SK-N-SH treated with all-trans-retinoic acid at 6 μM for 48 hours (cell line): ENCODE measurements at regions not wholly inside any gene's neighbourhood (a gene's known extent, or its start where the extent isn't known, plus 50 kb on each side); places are given as distances from the start of the nearest gene placed in this dataset.
"Not testable (repeated sequence)": the region's sequence is repeated elsewhere in the genome, so short reads cannot be mapped to it uniquely, and the experiment has no call there.

Experiments
- ATAC-seq: fragments of 200-7000 bp; cut with Tn5 transposase; 3 replicates; pipeline ENCODE4 v1.9.1; 2020; ENCODE audit warnings: mild to moderate bottlenecking, moderate library complexity
- ARNTL ChIP-seq: fragments of 450-650 bp; formaldehyde crosslinking; IDR thresholded peaks from 2 replicates; pipeline ENCODE4 v1.5.0; 2020; ENCODE audit warnings: low read depth, mild to moderate bottlenecking, moderate library complexity, borderline replicate concordance
- BACH2 ChIP-seq: fragments of 250-450 bp; sonication (Bioruptor Pico); IDR thresholded peaks from 2 replicates; pipeline ENCODE4 v1.9.0; 2021; ENCODE audit warnings: mild to moderate bottlenecking, borderline replicate concordance
- CSRNP3 ChIP-seq: fragments of 250-450 bp; sonication (Bioruptor Pico); IDR thresholded peaks from 2 replicates; pipeline ENCODE4 v1.5.1; 2021; ENCODE audit warnings: mild to moderate bottlenecking, moderate library complexity
- ESRRG ChIP-seq: fragments of 250-450 bp; sonication (Bioruptor Pico); IDR thresholded peaks from 2 replicates; pipeline ENCODE4 v1.6.1; 2021; ENCODE audit warnings: mild to moderate bottlenecking
- GLIS3 ChIP-seq: fragments of 250-450 bp; sonication (Bioruptor Pico); IDR thresholded peaks from 2 replicates; pipeline ENCODE4 v1.5.0; 2020; ENCODE audit warnings: mild to moderate bottlenecking, moderate library complexity
- ISL1 ChIP-seq: fragments of 250-450 bp; sonication (Bioruptor Pico); IDR thresholded peaks from 2 replicates; pipeline ENCODE4 v2.1.2; 2022; ENCODE audit warnings: mild to moderate bottlenecking, moderate library complexity
- OSR1 ChIP-seq: fragments of 250-450 bp; sonication (Bioruptor Pico); IDR thresholded peaks from 2 replicates; pipeline ENCODE4 v1.8.0; 2022; ENCODE audit warnings: moderate library complexity, mild to moderate bottlenecking, inconsistent platforms
- PATZ1 ChIP-seq: fragments of 250-450 bp; sonication (Bioruptor Pico); IDR thresholded peaks from 2 replicates; pipeline ENCODE4 v1.8.0; 2020; ENCODE audit warnings: mild to moderate bottlenecking, moderate library complexity, borderline replicate concordance
- POU6F1 ChIP-seq: fragments of 250-450 bp; sonication (Bioruptor Pico); IDR thresholded peaks from 2 replicates; pipeline ENCODE4 v1.8.0; 2021; ENCODE audit warnings: low read depth, mild to moderate bottlenecking, moderate library complexity, borderline replicate concordance
- PPARA ChIP-seq: fragments of 250-450 bp; sonication (Bioruptor Pico); IDR thresholded peaks from 2 replicates; pipeline ENCODE4 v1.5.0; 2020; ENCODE audit warnings: mild to moderate bottlenecking, borderline replicate concordance
- SNAI2 ChIP-seq: fragments of 250-450 bp; sonication (Bioruptor Pico); IDR thresholded peaks from 2 replicates; pipeline ENCODE4 v1.5.0; 2020; ENCODE audit warnings: mild to moderate bottlenecking, moderate library complexity
- TCF4 ChIP-seq: fragments of 250-450 bp; sonication (Bioruptor Pico); IDR thresholded peaks from 2 replicates; pipeline ENCODE4 v1.8.0; 2021; ENCODE audit warnings: mild to moderate bottlenecking, moderate library complexity, borderline replicate concordance
- TOX ChIP-seq: fragments of 250-450 bp; sonication (Bioruptor Pico); IDR thresholded peaks from 2 replicates; pipeline ENCODE4 v1.8.0; 2021; ENCODE audit warnings: mild to moderate bottlenecking, moderate library complexity, borderline replicate concordance
- TSHZ2 ChIP-seq: fragments of 250-450 bp; sonication (Bioruptor Pico); IDR thresholded peaks from 2 replicates; pipeline ENCODE4 v1.5.0; 2020; ENCODE audit warnings: mild to moderate bottlenecking, moderate library complexity
- ZC3H10 ChIP-seq: fragments of 250-450 bp; sonication (Bioruptor Pico); IDR thresholded peaks from 2 replicates; pipeline ENCODE4 v1.5.1; 2021; ENCODE audit warnings: mild to moderate bottlenecking, moderate library complexity
- ZFP3 ChIP-seq: fragments of 250-450 bp; sonication (Bioruptor Pico); IDR thresholded peaks from 2 replicates; pipeline ENCODE4 v1.5.0; 2020; ENCODE audit warnings: mild to moderate bottlenecking, moderate library complexity
- ZFP30 ChIP-seq: fragments of 450-650 bp; formaldehyde crosslinking; IDR thresholded peaks from 2 replicates; pipeline ENCODE4 v1.5.0; 2022; ENCODE audit warnings: mild to moderate bottlenecking, moderate library complexity
- ZNF565 ChIP-seq: fragments of 450-650 bp; formaldehyde crosslinking; conservative IDR thresholded peaks from 2 replicates; pipeline ENCODE4 v1.5.0; 2020; ENCODE audit warnings: low read depth, mild to moderate bottlenecking, moderate library complexity
- ZNF70 ChIP-seq: fragments of 450-650 bp; formaldehyde crosslinking; IDR thresholded peaks from 2 replicates; pipeline ENCODE4 v1.5.0; 2020; ENCODE audit warnings: mild to moderate bottlenecking, moderate library complexity
- ZNF8 ChIP-seq: fragments of 450-650 bp; formaldehyde crosslinking; IDR thresholded peaks from 2 replicates; pipeline ENCODE4 v1.5.0; 2020; ENCODE audit warnings: mild to moderate bottlenecking, moderate library complexity

- TF ChIP-seq CSRNP3 (no peak), ESRRG (no peak), TOX (CRISPR knock-in tag) (no peak), ZNF565 (CRISPR knock-in tag) (no peak), ZC3H10 (no peak), ZFP3 (CRISPR knock-in tag) (no peak), ZFP30 (no peak)
Observed at GRCh38 chr14:89551955-89552354, 134.9 kb upstream of the FOXN3 start (continued).

- no peak for TF ChIP-seq SNAI2 (CRISPR knock-in tag)
- no peak for TF ChIP-seq POU6F1 (CRISPR knock-in tag)
- no peak for TF ChIP-seq ZNF565 (CRISPR knock-in tag)
- no peak for TF ChIP-seq ARNTL (CRISPR knock-in tag)
- TF ChIP-seq TOX (CRISPR knock-in tag), result no peak
- TF ChIP-seq ISL1, result no peak
- no peak for TF ChIP-seq TCF4 (CRISPR knock-in tag)
- no peak for TF ChIP-seq ESRRG
- TF ChIP-seq OSR1 (CRISPR knock-in tag), result no peak
- TF ChIP-seq ZNF70 (CRISPR knock-in tag), result no peak
- TF ChIP-seq BACH2, result no peak
- TF ChIP-seq ZC3H10, result no peak
- TF ChIP-seq ZFP30, result no peak
- TF ChIP-seq, all 23 proteins: peak for 0
- ATAC-seq, result no peak
Observed at GRCh38 chr14:89551432-89551831, 134.4 kb upstream of the FOXN3 start.

- TF ChIP-seq ZNF8 (CRISPR knock-in tag) (no peak), PPARA (CRISPR knock-in tag) (no peak), TCF4 (CRISPR knock-in tag) (no peak)
- no peak for ATAC-seq
Observed at GRCh38 chr14:89550821-89551220, 133.8 kb upstream of the FOXN3 start.

- TF ChIP-seq PATZ1 (CRISPR knock-in tag), result no peak
- TF ChIP-seq GLIS3 (CRISPR knock-in tag), result no peak
- TF ChIP-seq TSHZ2 (CRISPR knock-in tag), result no peak
- TF ChIP-seq, all 23 proteins: peak for 0
Observed at GRCh38 chr14:89549381-89550125, 132.5 kb upstream of the FOXN3 start.

GRCh38 chr14:89547047-89547446 lies 130.0 kb upstream of the FOXN3 start:
- not testable (repeated sequence) for ATAC-seq

More at GRCh38 chr14:89549381-89550125, 132.5 kb upstream of the FOXN3 start:
- ATAC-seq, result no peak
